Tibial nerve (tissue), 4 donors: ENCODE measurements at regions not wholly inside any gene's neighbourhood (a gene's known extent, or its start where the extent isn't known, plus 50 kb on each side); places are given as distances from the start of the nearest gene placed in this dataset.

Experiments used
- DNase-seq, 2 donors: peaks; one replicate each; pipeline ENCODE4 v3.0.0-alpha.2; 2019; ENCODE audit warnings: low spot score in 2 of 2
- H3K27ac ChIP-seq, 4 donors: fragments of 200-600 bp; sonication (generic) in 3 of 4; one replicate each; pipeline ENCODE4 v1.5.1; 2017 to 2019; ENCODE audit warnings: mild to moderate bottlenecking in 1 of 4
- H3K27me3 ChIP-seq, 2 donors: fragments of 200-600 bp; sonication (generic) in 1 of 2; one replicate each; pipeline versions ENCODE4 v1.5.1 to v1.6.0; 2017 to 2019
- H3K36me3 ChIP-seq, 3 donors: fragments of 200-600 bp; sonication (generic); one replicate each; pipeline ENCODE4 v1.5.1; 2018 to 2019
- H3K4me1 ChIP-seq, 4 donors: fragments of 200-600 bp; sonication (generic) in 3 of 4; one replicate each; pipeline ENCODE4 v1.5.1; 2017 to 2019
- H3K4me3 ChIP-seq, 4 donors: fragments of 200-600 bp; sonication (generic) in 3 of 4; one replicate each; pipeline ENCODE4 v1.5.1; 2017 to 2019; ENCODE audit warnings: mild to moderate bottlenecking in 1 of 4, moderate library complexity in 1 of 4
- H3K9me3 ChIP-seq, 4 donors: fragments of 200-600 bp; sonication (generic) in 3 of 4; one replicate each; pipeline ENCODE4 v1.5.1; 2017 to 2019
- EP300 ChIP-seq, 2 donors: sonication (generic); formaldehyde crosslinking; IDR thresholded peaks; one replicate each; pipeline ENCODE4 v1.6.1; 2017; ENCODE audit warnings: antibody characterized with exemption in 2 of 2, mild to moderate bottlenecking in 1 of 2
- POLR2A ChIP-seq, 2 donors: fragments of 450-650 bp; IDR thresholded peaks; one replicate each; pipeline ENCODE4 v1.6.1; 2017; ENCODE audit warnings: antibody characterized with exemption in 2 of 2, mild to moderate bottlenecking in 2 of 2, moderate library complexity in 2 of 2
- WGBS, 2 donors: methylation state at CpG; one replicate each; pipeline ENCODE4 v1.1.5; 2018; 5-methylcytosine and 5-hydroxymethylcytosine counted together
- TF ChIP-seq, protein P1 (sequence below), 5 experiments: fragments of 200-600 bp in 3 of 5; fragments of 450-650 bp in 2 of 5; sonication (generic) in 3 of 5; IDR thresholded peaks; one replicate each; pipeline ENCODE4 v1.5.1; 2016 to 2019; ENCODE audit warnings: antibody characterized with exemption in 5 of 5, mild to moderate bottlenecking in 3 of 5, moderate library complexity in 2 of 5

DNA sequence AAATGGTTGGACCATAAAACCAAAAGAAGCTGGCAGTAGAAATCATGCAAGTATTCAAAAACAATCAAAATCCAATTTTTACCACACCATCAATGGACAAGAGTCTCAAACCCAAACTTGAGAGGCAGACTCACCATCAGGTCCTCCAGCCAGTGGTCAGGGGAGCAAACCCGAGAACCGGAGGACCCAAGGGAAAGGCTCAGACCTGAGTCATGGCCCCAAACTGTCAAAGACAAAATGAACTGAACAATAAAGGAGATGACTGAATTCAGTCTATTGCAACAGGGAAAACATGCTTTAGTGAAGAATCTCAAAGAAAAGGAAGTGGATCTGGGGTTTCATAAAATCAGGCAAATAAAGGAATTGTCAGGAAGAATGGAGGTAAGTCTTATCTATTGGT lies 150.7 kb upstream of the MGAT5 start:
- Histone ChIP-seq H3K36me3 (no peaks in the 10 kb centered on the region), H3K4me3 (no peak overlapping the region), H3K27ac (no peak overlapping the region), H3K4me1 (peaks cover 0 to 7% (median 2%) of the 10 kb centered on the region in 4 donors), H3K27me3 (no peaks in the 10 kb centered on the region), H3K9me3 (no peaks in the 10 kb centered on the region)
- no peak for DNase-seq
- WGBS, 2 donors: 72 to 87% methylated on average over 2 of the region's 2 CpGs
- no peak for TF ChIP-seq POLR2A (IDR thresholded peaks at IDR 0.05)
- no peak for TF ChIP-seq EP300 (IDR thresholded peaks at IDR 0.05)
- TF ChIP-seq, protein P1, sequence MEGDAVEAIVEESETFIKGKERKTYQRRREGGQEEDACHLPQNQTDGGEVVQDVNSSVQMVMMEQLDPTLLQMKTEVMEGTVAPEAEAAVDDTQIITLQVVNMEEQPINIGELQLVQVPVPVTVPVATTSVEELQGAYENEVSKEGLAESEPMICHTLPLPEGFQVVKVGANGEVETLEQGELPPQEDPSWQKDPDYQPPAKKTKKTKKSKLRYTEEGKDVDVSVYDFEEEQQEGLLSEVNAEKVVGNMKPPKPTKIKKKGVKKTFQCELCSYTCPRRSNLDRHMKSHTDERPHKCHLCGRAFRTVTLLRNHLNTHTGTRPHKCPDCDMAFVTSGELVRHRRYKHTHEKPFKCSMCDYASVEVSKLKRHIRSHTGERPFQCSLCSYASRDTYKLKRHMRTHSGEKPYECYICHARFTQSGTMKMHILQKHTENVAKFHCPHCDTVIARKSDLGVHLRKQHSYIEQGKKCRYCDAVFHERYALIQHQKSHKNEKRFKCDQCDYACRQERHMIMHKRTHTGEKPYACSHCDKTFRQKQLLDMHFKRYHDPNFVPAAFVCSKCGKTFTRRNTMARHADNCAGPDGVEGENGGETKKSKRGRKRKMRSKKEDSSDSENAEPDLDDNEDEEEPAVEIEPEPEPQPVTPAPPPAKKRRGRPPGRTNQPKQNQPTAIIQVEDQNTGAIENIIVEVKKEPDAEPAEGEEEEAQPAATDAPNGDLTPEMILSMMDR (IDR thresholded peaks at IDR 0.05): no peak

DNA sequence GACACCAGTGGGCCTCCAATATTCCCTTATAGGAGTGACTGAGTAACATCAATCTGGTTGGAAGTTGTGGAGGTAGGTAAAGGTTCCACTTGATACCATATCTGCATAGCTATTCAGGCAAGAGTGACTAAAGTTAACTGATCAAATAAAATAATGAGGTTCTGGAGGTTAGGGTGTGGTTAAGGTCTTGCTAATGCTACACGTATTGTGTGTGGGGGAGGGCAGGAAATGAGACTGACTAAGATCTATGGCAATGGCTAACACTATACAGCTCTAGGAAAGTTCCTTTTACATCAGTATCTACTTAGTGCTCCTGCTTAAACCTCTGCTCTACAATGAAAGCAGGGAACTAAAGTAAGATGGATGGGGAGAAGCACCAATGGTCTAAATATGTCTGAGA lies 149.1 kb upstream of the MGAT5 start:
- no peaks in the 10 kb centered on the region for H3K36me3 ChIP-seq
- 52% methylated on average over 1 of the region's 1 CpG for WGBS, 2 donors
- H3K27ac ChIP-seq: no peak overlapping the region
- no peaks in the 10 kb centered on the region for H3K4me1 ChIP-seq
- H3K27me3 ChIP-seq: no peaks in the 10 kb centered on the region
- no peak for DNase-seq
- H3K4me3 ChIP-seq: no peak overlapping the region
- TF ChIP-seq, protein P1 (IDR thresholded peaks at IDR 0.05): no peak
- no peak for TF ChIP-seq POLR2A (IDR thresholded peaks at IDR 0.05)
- H3K9me3 ChIP-seq: no peaks in the 10 kb centered on the region

DNA sequence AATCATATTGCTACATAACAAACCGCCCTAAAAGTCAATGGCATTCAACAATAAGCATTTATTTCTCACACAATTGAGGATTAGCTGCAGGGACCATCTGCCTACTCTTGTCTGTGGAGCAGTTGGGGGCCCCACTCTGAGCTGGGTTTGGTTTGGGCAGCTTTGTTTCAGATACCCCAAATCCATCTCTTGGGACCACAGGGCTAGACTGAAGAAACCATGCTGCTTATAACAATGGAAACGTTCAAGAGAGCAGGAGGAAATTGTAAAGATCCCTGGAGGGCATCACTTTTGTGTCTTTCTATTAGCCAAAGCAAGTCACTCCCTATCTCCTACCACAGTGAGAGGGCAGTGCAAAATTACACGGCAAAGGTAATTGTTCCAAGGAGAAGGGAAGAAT lies 146.5 kb upstream of the MGAT5 start:
- TF ChIP-seq POLR2A (IDR thresholded peaks at IDR 0.05) (no peak), EP300 (IDR thresholded peaks at IDR 0.05) (no peak)
- TF ChIP-seq, protein P1 (IDR thresholded peaks at IDR 0.05): no peak
- H3K4me1 ChIP-seq: no peaks in the 10 kb centered on the region
- 51 to 54% methylated on average over 3 of the region's 3 CpGs for WGBS, 2 donors
- H3K9me3 ChIP-seq: peaks cover 0 to 9% (median 1%) of the 10 kb centered on the region in 4 donors
- no peak for DNase-seq
- no peaks in the 10 kb centered on the region for H3K27me3 ChIP-seq
- no peak overlapping the region for H3K4me3 ChIP-seq
- no peaks in the 10 kb centered on the region for H3K36me3 ChIP-seq
- no peak overlapping the region for H3K27ac ChIP-seq

DNA sequence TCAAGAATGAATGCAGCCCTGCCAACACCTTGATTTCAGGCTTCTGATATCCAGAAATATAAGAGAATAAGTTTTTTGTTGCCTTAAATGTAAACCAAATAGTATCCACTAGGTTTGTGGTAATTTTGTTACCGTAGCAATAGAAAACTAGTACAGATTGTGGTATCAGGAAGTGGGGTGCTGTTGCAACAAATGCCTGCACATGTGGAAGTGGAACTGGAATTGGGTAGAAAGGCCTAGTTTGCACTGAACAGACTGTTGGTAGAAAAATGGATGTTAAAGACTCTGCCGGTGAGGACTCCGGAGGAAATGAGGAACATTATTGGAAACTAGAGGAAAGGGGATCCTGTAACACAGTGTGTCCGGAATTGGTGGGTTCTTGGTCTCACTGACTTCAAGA lies 145.8 kb upstream of the MGAT5 start:
- H3K27ac ChIP-seq: no peak overlapping the region
- TF ChIP-seq POLR2A (IDR thresholded peaks at IDR 0.05) (no peak), EP300 (IDR thresholded peaks at IDR 0.05) (peak in 1 of 2 donors; percentile 43)
- TF ChIP-seq, protein P1 (IDR thresholded peaks at IDR 0.05): no peak
- DNase-seq: peak in 1 of 2 donors; percentile 44
- H3K4me3 ChIP-seq: no peak overlapping the region
- no peaks in the 10 kb centered on the region for H3K27me3 ChIP-seq
- whole genome bisulfite sequencing, 2 donors: 75 to 85% methylated on average over 4 of the region's 4 CpGs
- peaks cover 0 to 9% (median 1%) of the 10 kb centered on the region in 4 donors for H3K9me3 ChIP-seq
- no peaks in the 10 kb centered on the region for H3K36me3 ChIP-seq
- no peaks in the 10 kb centered on the region for H3K4me1 ChIP-seq

DNA sequence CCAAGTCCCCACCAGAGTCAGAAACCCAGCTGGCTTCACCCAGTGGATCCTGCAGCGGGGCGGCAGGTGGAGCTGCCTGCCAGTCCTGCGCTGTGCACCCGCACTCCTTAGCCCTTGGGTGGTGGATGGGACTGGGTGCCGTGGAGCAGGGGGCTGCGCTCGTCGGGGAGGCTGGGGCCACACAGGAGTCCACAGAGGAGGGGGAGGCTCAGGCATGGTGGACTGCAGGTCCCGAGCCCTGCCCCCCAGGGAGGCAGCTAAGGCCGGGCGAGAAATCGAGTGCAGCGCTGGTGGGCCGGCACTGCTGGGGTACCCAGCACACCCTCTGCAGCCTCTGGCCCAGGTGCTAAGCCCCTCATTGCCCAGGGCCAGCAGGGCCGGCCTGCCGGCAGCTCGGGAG lies 144.6 kb upstream of the MGAT5 start:
- Histone ChIP-seq H3K27me3 (no peaks in the 10 kb centered on the region), H3K36me3 (no peaks in the 10 kb centered on the region), H3K4me1 (no peaks in the 10 kb centered on the region), H3K9me3 (peaks cover 0 to 9% (median 1%) of the 10 kb centered on the region in 4 donors), H3K4me3 (no peak overlapping the region), H3K27ac (no peak overlapping the region)
- DNase-seq: no peak
- 97 to 98% methylated on average over 9 to 17 of the region's 17 CpGs for WGBS, 2 donors
- TF ChIP-seq, protein P1 (IDR thresholded peaks at IDR 0.05): no peak
- no peak for TF ChIP-seq EP300 (IDR thresholded peaks at IDR 0.05)
- no peak for TF ChIP-seq POLR2A (IDR thresholded peaks at IDR 0.05)
